HFFc6 (cell line): ENCODE measurements at regions not wholly inside any gene's neighbourhood (a gene's known extent, or its start where the extent isn't known, plus 50 kb on each side); places are given as distances from the start of the nearest gene placed in this dataset.

ENCODE experiments used
- DNase-seq: peaks from one replicate; pipeline ENCODE4 v3.0.0-alpha.2; 2018
- H3K27ac Mint-ChIP-seq: 2 replicates; pipeline ENCODE4 v1.8.0; 2020; ENCODE audit warnings: mild to moderate bottlenecking, mixed read lengths
- H3K27me3 Mint-ChIP-seq: 2 replicates; pipeline ENCODE4 v1.8.0; 2021; ENCODE audit warnings: mild to moderate bottlenecking, moderate library complexity, mixed read lengths; ENCODE audit not compliant: insufficient read depth
- H3K36me3 Mint-ChIP-seq: 2 replicates; pipeline ENCODE4 v1.8.0; 2021; ENCODE audit warnings: low read depth, mixed read lengths
- H3K4me1 Mint-ChIP-seq: 2 replicates; pipeline ENCODE4 v1.8.0; 2020; ENCODE audit warnings: low read depth, mixed read lengths
- H3K4me3 Mint-ChIP-seq: 2 replicates; pipeline ENCODE4 v1.8.0; 2020; ENCODE audit warnings: mild to moderate bottlenecking, moderate library complexity, mixed read lengths
- H3K9me3 Mint-ChIP-seq: 2 replicates; pipeline ENCODE4 v1.8.0; 2020; ENCODE audit warnings: mild to moderate bottlenecking, mixed read lengths
- TF ChIP-seq, protein P1 (sequence below): fragments of 200-600 bp; sonication (generic); IDR thresholded peaks from 2 replicates; pipeline ENCODE4 v1.5.0; 2021; ENCODE audit warnings: antibody characterized with exemption, mild to moderate bottlenecking

DNA sequence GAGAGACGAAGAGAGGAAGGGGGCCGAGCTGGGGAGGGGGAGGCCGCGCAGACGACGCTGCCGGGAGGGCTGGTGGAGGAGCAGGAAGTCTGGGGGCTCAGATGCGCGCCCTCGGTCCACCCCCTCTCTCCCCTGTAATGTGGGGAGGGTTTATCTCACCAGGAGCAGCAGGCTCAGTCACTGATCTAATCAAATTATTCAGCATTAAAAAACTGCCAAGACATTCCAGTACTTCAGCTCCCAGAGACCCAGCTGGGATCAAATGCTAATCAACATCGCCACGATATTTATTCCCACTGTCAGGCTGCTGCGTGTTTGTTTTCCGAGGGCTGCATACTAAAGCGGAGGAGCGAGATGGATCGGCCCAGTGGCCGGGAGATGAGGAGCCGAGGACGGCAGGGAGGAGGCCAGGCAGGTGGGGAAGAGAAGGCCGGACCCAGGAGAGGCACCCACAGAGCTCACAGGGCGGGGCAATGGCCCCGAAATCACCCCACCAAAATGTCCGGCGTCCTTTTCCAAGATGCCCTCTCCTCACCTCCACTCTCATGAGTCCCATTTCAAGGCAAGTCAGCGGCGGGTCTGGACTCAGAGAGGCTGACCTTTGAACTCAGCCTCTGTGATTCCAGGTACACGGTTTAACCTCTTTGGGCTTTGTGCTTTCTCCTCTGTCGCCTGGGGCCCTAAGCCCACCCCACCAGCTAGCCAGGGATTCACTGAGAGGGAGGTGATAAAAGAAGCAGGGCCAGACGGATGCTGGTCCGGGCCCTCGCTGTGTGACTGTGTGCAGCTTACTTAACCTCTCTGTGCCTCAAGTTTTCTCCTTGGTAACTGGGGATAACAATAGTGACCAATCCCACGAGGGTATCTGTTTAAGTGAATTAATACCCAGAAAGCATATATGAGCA is 502.1 kb downstream of the MN1 start:
- TF ChIP-seq, protein P1, sequence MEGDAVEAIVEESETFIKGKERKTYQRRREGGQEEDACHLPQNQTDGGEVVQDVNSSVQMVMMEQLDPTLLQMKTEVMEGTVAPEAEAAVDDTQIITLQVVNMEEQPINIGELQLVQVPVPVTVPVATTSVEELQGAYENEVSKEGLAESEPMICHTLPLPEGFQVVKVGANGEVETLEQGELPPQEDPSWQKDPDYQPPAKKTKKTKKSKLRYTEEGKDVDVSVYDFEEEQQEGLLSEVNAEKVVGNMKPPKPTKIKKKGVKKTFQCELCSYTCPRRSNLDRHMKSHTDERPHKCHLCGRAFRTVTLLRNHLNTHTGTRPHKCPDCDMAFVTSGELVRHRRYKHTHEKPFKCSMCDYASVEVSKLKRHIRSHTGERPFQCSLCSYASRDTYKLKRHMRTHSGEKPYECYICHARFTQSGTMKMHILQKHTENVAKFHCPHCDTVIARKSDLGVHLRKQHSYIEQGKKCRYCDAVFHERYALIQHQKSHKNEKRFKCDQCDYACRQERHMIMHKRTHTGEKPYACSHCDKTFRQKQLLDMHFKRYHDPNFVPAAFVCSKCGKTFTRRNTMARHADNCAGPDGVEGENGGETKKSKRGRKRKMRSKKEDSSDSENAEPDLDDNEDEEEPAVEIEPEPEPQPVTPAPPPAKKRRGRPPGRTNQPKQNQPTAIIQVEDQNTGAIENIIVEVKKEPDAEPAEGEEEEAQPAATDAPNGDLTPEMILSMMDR: no peak
- peaks cover 26% of the 10 kb centered on the region for H3K27me3 Mint-ChIP-seq
- no peak overlapping the region; the same call in 1 of the 2 replicates for H3K4me3 Mint-ChIP-seq
- no peak overlapping the region for H3K27ac Mint-ChIP-seq
- peaks cover 15% of the 10 kb centered on the region for H3K4me1 Mint-ChIP-seq
- no peak for DNase-seq
- no peaks in the 10 kb centered on the region for H3K9me3 Mint-ChIP-seq
- no peaks in the 10 kb centered on the region for H3K36me3 Mint-ChIP-seq

DNA sequence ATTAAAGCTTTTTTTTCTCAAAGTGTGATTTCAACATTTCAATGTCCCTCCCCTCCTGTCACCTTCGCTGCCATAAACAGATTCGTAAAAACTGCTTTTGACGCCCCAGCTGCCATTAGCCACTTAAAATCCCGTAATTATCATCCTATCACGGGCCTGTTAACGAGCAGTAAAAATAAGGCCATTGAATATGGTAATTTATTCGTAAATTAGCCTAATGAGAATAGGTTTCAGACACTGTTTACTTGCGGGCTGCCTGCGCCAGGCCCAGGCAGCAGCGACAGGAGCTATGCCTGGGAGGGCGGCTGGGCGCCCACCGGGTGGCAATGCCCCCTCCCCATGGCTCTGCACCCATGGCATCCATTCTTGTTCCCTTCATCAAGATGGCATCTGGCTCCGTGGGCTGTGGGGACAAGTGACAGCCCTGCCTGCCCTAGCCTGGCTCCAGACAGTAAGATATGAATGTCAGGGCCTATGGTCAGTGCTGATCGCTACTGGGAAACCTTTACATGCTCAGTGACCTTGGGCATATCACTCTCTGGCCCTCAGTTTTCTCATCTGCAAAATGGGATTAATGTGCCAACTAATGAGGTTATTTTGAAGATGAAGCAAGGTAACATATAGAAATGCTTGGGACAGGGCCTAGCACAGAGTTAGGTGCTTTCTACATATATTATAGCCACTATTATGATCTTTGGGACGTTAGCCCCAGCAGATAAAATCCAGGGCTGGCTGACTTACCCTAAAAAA is 500.8 kb downstream of the MN1 start:
- no peak overlapping the region for H3K27ac Mint-ChIP-seq
- TF ChIP-seq, protein P1: no peak
- H3K4me3 Mint-ChIP-seq: no peak overlapping the region
- H3K27me3 Mint-ChIP-seq: peaks cover 32% of the 10 kb centered on the region
- no peak for DNase-seq
- H3K36me3 Mint-ChIP-seq: no peaks in the 10 kb centered on the region
- H3K9me3 Mint-ChIP-seq: no peaks in the 10 kb centered on the region
- peaks cover 15% of the 10 kb centered on the region for H3K4me1 Mint-ChIP-seq

DNA sequence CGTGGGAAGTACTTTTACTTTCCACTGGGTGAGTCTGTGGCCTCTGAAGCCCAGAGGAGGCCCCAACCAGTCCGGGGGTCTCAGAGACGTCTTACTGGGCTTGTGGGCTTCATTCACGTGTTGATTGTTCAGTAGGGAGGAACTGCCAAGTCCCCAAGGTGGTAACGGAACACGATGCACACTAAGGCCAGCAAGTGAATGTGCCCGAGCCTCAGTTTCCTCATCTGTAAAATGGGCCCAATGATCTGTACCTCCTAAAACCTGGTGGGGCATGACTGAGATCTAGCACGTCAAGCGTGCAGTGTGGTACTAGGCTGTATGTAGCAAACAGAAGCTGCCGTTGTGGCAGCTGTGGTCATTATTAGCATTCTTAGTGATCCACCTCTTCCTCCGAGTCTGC is 499.1 kb downstream of the MN1 start:
- no peaks in the 10 kb centered on the region for H3K36me3 Mint-ChIP-seq
- DNase-seq: no peak

DNA sequence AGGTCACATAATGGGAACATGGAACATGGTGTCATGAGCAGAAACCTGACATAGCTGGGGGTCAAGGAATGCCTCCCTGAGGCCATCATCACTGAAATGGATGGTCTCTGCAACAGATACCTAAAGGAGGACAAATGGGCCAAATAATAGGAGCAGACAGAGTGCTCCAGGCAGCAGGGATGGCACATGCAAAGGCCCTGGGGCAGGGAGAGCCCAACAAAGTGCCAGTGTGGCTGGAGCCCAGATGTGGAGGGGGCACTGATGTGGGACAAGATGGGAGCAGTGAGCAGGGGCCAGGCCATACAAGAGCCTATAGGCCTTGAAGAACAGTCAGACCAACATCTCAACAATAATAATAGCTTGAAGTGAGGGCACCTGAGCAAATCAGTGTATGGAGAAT is 497.8 kb downstream of the MN1 start:
- Mint-ChIP-seq H3K27me3 (peaks cover 15% of the 10 kb centered on the region; the same call in 1 of the 2 replicates), H3K4me3 (no peak overlapping the region), H3K27ac (no peak overlapping the region), H3K36me3 (no peaks in the 10 kb centered on the region), H3K9me3 (no peaks in the 10 kb centered on the region), H3K4me1 (peaks cover 6% of the 10 kb centered on the region; the same call in 1 of the 2 replicates)
- TF ChIP-seq, protein P1: no peak
- no peak for DNase-seq

More for the DNA sequence above, 499.1 kb downstream of the MN1 start:
- no peak overlapping the region for H3K4me3 Mint-ChIP-seq
- peaks cover 15% of the 10 kb centered on the region for H3K4me1 Mint-ChIP-seq
- TF ChIP-seq, protein P1: no peak
- H3K27ac Mint-ChIP-seq: no peak overlapping the region
- H3K27me3 Mint-ChIP-seq: peaks cover 23% of the 10 kb centered on the region; the same call in 1 of the 2 replicates
- no peaks in the 10 kb centered on the region for H3K9me3 Mint-ChIP-seq

DNA sequence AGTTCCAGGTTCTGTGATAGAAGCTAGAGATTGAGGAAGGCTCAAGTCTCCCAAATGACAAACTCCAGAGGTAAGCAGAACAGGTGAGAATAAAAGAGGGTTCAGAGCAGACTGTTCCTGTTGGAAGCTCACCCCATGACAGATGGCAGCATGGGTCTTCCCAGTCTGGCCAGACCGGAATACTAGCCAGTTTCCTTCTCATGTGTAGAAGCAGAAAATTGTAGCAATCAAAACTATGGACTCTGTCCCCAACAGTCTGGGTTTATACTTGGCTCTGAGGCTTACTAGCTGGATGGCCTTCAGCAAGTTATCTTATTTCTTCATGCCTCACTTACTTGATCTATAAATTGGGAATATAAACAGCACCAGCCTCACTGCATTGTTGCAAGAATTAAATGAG is 494.8 kb downstream of the MN1 start:
- H3K27me3 Mint-ChIP-seq: peaks cover 13% of the 10 kb centered on the region; the same call in 1 of the 2 replicates
- no peak overlapping the region for H3K4me3 Mint-ChIP-seq
- no peak overlapping the region for H3K27ac Mint-ChIP-seq
- H3K9me3 Mint-ChIP-seq: no peaks in the 10 kb centered on the region
- H3K36me3 Mint-ChIP-seq: no peaks in the 10 kb centered on the region
- H3K4me1 Mint-ChIP-seq: no peaks in the 10 kb centered on the region
- no peak for DNase-seq
- TF ChIP-seq, protein P1: no peak
